ENCODE measurements at regions not wholly inside any gene's neighbourhood (a gene's known extent, or its start where the extent isn't known, plus 50 kb on each side); places are given as distances from the start of the nearest gene placed in this dataset.

DNA sequence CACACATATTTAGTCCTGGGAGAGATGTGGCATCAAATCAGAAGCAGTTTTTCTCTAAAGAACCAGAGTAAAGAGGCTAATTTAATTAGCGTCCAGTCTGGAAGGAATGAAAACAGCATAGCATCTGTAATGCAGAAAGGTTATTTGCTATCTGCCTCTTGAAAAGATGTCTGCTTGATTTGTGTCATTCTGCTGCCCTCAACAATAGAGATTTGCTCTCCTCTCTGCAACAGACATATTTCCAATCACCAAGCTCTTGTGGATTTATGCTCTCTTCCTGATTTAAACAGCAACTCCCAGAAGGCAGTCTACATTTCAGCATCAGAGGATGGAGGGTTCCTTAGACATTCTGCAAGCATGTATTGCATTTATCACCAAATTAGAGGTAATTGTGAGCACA is 53.5 kb upstream of the AKAP12 start:
- TF ChIP-seq POLR2A (IDR thresholded peaks at IDR 0.05), result no peak
- 81% methylated on average over 1 of the region's 1 CpG; no CpG with 5 or more reads in 1 of the 2 donors for WGBS, 2 donors (ENCODE audit: low coverage in 1 of 2)
- H3K4me1 ChIP-seq, result no peaks in the 10 kb centered on the region
- H3K27me3 ChIP-seq, result no peaks in the 10 kb centered on the region
- intact Hi-C loops (cut with DNase I; ENCODE audit: low total_unique reads) (no loop called here), in situ Hi-C loops (cut with MboI; ENCODE audit: low pct_ligation_motif_present in 1 of 4, low pct_unique_long_range_greater_than_20kb in 1 of 4, low sequenced_read_pairs in 3 of 4) (no loop called here)
- no peak for DNase-seq
- no peak overlapping the region for H3K4me3 ChIP-seq
- no peaks in the 10 kb centered on the region for H3K36me3 ChIP-seq
- H3K27ac ChIP-seq, result no peak overlapping the region
- H3K9me3 ChIP-seq, result no peaks in the 10 kb centered on the region

GRCh38 chr6:151186804-151187330 is 52.9 kb upstream of the AKAP12 start:
- in situ Hi-C loops (cut with MboI; ENCODE audit: low pct_ligation_motif_present in 1 of 4, low pct_unique_long_range_greater_than_20kb in 1 of 4, low sequenced_read_pairs in 3 of 4) (no loop called here), intact Hi-C loops (cut with DNase I; ENCODE audit: low total_unique reads) (no loop called here)
- Histone ChIP-seq H3K27ac (no peak overlapping the region), H3K36me3 (no peaks in the 10 kb centered on the region), H3K4me3 (no peak overlapping the region), H3K9me3 (no peaks in the 10 kb centered on the region), H3K4me1 (no peaks in the 10 kb centered on the region), H3K27me3 (no peaks in the 10 kb centered on the region)
- WGBS, 2 donors (ENCODE audit: low coverage in 1 of 2), result 63 to 71% methylated on average over 2 of the region's 2 CpGs
- TF ChIP-seq POLR2AphosphoS5 (IDR thresholded peaks at IDR 0.05) (no peak), EP300 (IDR thresholded peaks at IDR 0.05; ENCODE audit: low read depth) (no peak), POLR2A (IDR thresholded peaks at IDR 0.05) (no peak), CTCF (IDR thresholded peaks at IDR 0.05) (no peak)
- DNase-seq, result no peak
